ENCODE measurements at regions not wholly inside any gene's neighbourhood (a gene's known extent, or its start where the extent isn't known, plus 50 kb on each side); places are given as distances from the start of the nearest gene placed in this dataset.

GRCh38 chr6:120876931-120877330, 457.3 kb downstream of the TBC1D32 start:
- H3K9me3 Mint-ChIP-seq = peaks cover 0 to 9% (median 4%) of the 10 kb centered on the region in 3 donors
- H3K4me1 Mint-ChIP-seq = peaks cover 15 to 19% (median 18%) of the 10 kb centered on the region in 3 donors
- peak overlapping the region in 2 of 3 donors; percentile 73 to 90 for H3K27ac Mint-ChIP-seq
- H3K36me3 Mint-ChIP-seq = peaks cover 4% of the 10 kb centered on the region
- H3K27me3 Mint-ChIP-seq = no peaks in the 10 kb centered on the region
- peak overlapping the region in 1 of 4 donors; percentile 42 for H3K4me3 Mint-ChIP-seq

DNA sequence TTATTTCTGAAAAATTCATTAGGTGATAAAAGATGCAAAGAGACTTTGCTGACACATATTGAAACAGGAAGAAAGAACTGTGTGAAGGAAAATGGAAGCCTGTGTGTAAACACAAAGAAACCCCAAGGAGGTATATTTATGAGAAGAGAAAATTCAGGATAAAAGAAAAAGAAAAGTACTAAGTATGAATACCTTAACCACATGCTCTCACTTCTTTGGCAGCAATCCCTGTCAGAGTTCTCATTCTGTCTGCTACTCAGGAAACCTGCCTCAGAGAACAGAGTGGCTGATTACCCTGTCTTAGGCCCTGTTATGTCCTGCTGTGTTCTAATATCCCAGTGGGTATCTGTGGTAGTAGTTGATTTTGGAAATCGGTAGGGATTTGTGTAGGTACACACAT, 457.9 kb downstream of the TBC1D32 start:
- peaks cover 15 to 19% (median 18%) of the 10 kb centered on the region in 3 donors for H3K4me1 Mint-ChIP-seq
- peak overlapping the region; percentile 73 to 92 (median 90) for H3K27ac Mint-ChIP-seq
- peaks cover 0 to 9% (median 4%) of the 10 kb centered on the region in 3 donors for H3K9me3 Mint-ChIP-seq
- H3K36me3 Mint-ChIP-seq = peaks cover 4% of the 10 kb centered on the region
- H3K27me3 Mint-ChIP-seq = no peaks in the 10 kb centered on the region
- H3K4me3 Mint-ChIP-seq = peak overlapping the region in 2 of 4 donors; percentile 55 to 80

DNA sequence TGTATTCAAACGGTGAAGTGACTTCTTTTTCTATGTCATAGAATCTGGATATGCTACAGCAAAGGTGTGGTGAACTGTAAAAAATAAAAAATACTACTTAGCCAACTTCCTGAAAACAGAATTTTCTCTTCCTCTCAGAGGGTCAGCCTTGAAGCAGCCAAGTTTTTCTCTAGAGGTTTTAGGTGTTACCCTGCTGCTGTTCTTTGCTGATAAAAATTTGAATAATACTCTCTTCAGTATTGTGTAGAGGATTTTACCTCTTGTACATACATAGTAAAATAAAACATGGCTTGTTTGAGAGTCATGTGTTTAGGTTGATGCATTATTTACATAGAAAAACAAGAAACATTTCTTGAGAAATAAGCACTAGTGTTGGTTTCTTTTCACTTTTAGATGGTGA, 458.4 kb downstream of the TBC1D32 start:
- H3K4me3 Mint-ChIP-seq = peak overlapping the region in 3 of 4 donors; percentile 52 to 80 (median 55)
- peak overlapping the region; percentile 73 to 92 (median 90) for H3K27ac Mint-ChIP-seq
- peaks cover 0 to 9% (median 3%) of the 10 kb centered on the region in 3 donors for H3K9me3 Mint-ChIP-seq
- peaks cover 15 to 19% (median 18%) of the 10 kb centered on the region in 3 donors for H3K4me1 Mint-ChIP-seq
- H3K36me3 Mint-ChIP-seq = peaks cover 4% of the 10 kb centered on the region
- H3K27me3 Mint-ChIP-seq = no peaks in the 10 kb centered on the region

DNA sequence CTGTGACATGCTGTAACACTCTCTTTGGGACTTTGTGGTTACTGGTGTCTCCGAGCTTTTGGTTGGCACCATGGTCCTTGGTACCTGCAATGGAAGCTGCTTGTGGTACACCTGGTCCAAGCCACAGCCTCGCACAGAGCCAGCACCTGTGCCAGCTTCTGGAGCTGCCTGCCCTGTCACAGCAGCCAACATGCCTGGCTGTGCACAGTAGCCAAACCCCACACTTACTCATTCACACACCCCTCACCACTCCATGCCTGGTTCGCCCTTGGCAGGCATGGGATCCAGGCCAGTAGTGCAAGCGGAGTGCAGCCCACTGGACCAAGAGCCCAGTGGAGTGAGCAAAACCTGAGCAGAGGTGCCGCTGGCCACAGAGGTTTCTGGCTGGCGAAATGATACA, 459.9 kb downstream of the TBC1D32 start:
- H3K4me1 Mint-ChIP-seq = peaks cover 15 to 19% (median 18%) of the 10 kb centered on the region in 3 donors
- H3K27me3 Mint-ChIP-seq = no peaks in the 10 kb centered on the region
- peaks cover 4% of the 10 kb centered on the region for H3K36me3 Mint-ChIP-seq
- peaks cover 0 to 9% (median 2%) of the 10 kb centered on the region in 3 donors for H3K9me3 Mint-ChIP-seq
- no peak overlapping the region for H3K4me3 Mint-ChIP-seq
- no peak overlapping the region for H3K27ac Mint-ChIP-seq

- H3K27me3 Mint-ChIP-seq = no peaks in the 10 kb centered on the region
- H3K4me1 Mint-ChIP-seq = peaks cover 15 to 19% (median 18%) of the 10 kb centered on the region in 3 donors
- peaks cover 0 to 5% (median 2%) of the 10 kb centered on the region in 3 donors for H3K9me3 Mint-ChIP-seq
- peaks cover 3% of the 10 kb centered on the region for H3K36me3 Mint-ChIP-seq
- H3K4me3 Mint-ChIP-seq = no peak overlapping the region
- no peak overlapping the region for H3K27ac Mint-ChIP-seq
Observed at GRCh38 chr6:120873125-120873865, 461.0 kb downstream of the TBC1D32 start.

GRCh38 chr6:120872262-120872578, 462.1 kb downstream of the TBC1D32 start:
- peaks cover 14 to 16% (median 15%) of the 10 kb centered on the region in 3 donors for H3K4me1 Mint-ChIP-seq
- H3K4me3 Mint-ChIP-seq = no peak overlapping the region
- H3K27me3 Mint-ChIP-seq = no peaks in the 10 kb centered on the region
- H3K36me3 Mint-ChIP-seq = no peaks in the 10 kb centered on the region
- peaks cover 0 to 2% (median 1%) of the 10 kb centered on the region in 3 donors for H3K9me3 Mint-ChIP-seq
- H3K27ac Mint-ChIP-seq = no peak overlapping the region

- H3K27me3 Mint-ChIP-seq = no peaks in the 10 kb centered on the region
- H3K36me3 Mint-ChIP-seq = no peaks in the 10 kb centered on the region
- H3K9me3 Mint-ChIP-seq = peaks cover 0 to 2% (median 1%) of the 10 kb centered on the region in 3 donors
- H3K27ac Mint-ChIP-seq = no peak overlapping the region
- H3K4me1 Mint-ChIP-seq = peaks cover 10 to 12% (median 11%) of the 10 kb centered on the region in 3 donors
- no peak overlapping the region for H3K4me3 Mint-ChIP-seq
Observed at GRCh38 chr6:120871416-120872261, 462.6 kb downstream of the TBC1D32 start.

- Mint-ChIP-seq H3K27ac (no peak overlapping the region), H3K9me3 (peaks cover 0 to 3% (median 2%) of the 10 kb centered on the region in 3 donors), H3K27me3 (no peaks in the 10 kb centered on the region), H3K4me1 (no peaks in the 10 kb centered on the region), H3K36me3 (peaks cover 2% of the 10 kb centered on the region), H3K4me3 (no peak overlapping the region)
Observed at GRCh38 chr6:120869397-120869796, 464.9 kb downstream of the TBC1D32 start.

GRCh38 chr6:120857422-120857821, 476.9 kb downstream of the TBC1D32 start:
- H3K36me3 Mint-ChIP-seq = peaks cover 1% of the 10 kb centered on the region
- H3K4me3 Mint-ChIP-seq = no peak overlapping the region
- no peaks in the 10 kb centered on the region for H3K27me3 Mint-ChIP-seq
- H3K27ac Mint-ChIP-seq = no peak overlapping the region
- H3K9me3 Mint-ChIP-seq = peaks cover 0 to 3% (median 0%) of the 10 kb centered on the region in 3 donors
- H3K4me1 Mint-ChIP-seq = no peaks in the 10 kb centered on the region

DNA sequence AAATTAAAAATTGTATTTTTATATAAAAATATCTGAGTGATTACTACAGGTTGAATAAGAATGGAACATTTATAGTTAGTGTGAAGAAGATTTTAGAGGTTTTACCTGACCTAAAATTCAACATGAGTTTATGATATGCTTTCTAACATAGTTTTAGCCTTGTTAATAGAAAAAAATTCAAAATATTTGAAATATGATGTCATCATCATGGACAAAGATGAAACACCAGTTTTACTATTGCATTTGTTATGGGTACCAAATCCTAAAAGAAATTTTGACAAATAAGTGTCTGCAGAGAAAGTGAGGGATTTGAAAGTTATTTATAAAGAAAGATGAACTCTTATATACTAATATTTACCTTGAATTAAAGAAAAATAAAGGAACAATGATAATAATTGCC, 479.7 kb downstream of the TBC1D32 start:
- no peaks in the 10 kb centered on the region for H3K4me1 Mint-ChIP-seq
- H3K36me3 Mint-ChIP-seq = no peaks in the 10 kb centered on the region
- no peaks in the 10 kb centered on the region for H3K27me3 Mint-ChIP-seq
- H3K9me3 Mint-ChIP-seq = peaks cover 0 to 2% (median 1%) of the 10 kb centered on the region in 3 donors
- no peak overlapping the region for H3K4me3 Mint-ChIP-seq
- no peak overlapping the region for H3K27ac Mint-ChIP-seq

- Mint-ChIP-seq H3K27ac (no peak overlapping the region), H3K9me3 (peaks cover 0 to 2% (median 1%) of the 10 kb centered on the region in 3 donors), H3K27me3 (no peaks in the 10 kb centered on the region), H3K4me1 (no peaks in the 10 kb centered on the region), H3K4me3 (no peak overlapping the region), H3K36me3 (no peaks in the 10 kb centered on the region)
Observed at GRCh38 chr6:120853489-120853888, 480.8 kb downstream of the TBC1D32 start.

GRCh38 chr6:120852293-120852849, 481.9 kb downstream of the TBC1D32 start:
- no peak overlapping the region for H3K4me3 Mint-ChIP-seq
- H3K27ac Mint-ChIP-seq = no peak overlapping the region
- no peaks in the 10 kb centered on the region for H3K4me1 Mint-ChIP-seq
- H3K9me3 Mint-ChIP-seq = peaks cover 0 to 2% (median 1%) of the 10 kb centered on the region in 3 donors
- no peaks in the 10 kb centered on the region for H3K36me3 Mint-ChIP-seq
- no peaks in the 10 kb centered on the region for H3K27me3 Mint-ChIP-seq

- Mint-ChIP-seq H3K9me3 (no peaks in the 10 kb centered on the region), H3K4me1 (peaks cover 0 to 2% (median 2%) of the 10 kb centered on the region in 3 donors), H3K27ac (no peak overlapping the region), H3K36me3 (no peaks in the 10 kb centered on the region), H3K4me3 (no peak overlapping the region), H3K27me3 (no peaks in the 10 kb centered on the region)
Observed at GRCh38 chr6:120826253-120826652, 508.0 kb downstream of the TBC1D32 start.

DNA sequence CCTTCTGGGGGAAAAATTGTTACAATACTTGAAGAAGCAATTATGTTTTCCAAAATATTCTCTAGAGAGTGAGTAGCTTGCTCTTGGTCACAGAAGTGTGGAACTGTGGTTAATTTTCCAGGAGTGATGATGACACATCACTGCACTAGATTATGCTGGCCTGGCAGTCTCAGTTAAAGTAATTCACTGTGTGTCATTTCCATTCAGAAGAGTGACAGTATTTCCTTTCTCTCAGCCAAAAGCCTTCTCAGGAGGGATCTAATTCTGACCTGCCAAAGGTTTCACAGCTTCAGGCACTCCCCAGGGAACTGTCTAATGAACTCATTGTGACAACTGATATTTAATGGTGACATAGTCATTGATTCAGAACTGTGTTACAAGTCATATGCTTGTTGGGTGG, 517.5 kb downstream of the TBC1D32 start:
- H3K27ac Mint-ChIP-seq = no peak overlapping the region
- no peak overlapping the region for H3K4me3 Mint-ChIP-seq

DNA sequence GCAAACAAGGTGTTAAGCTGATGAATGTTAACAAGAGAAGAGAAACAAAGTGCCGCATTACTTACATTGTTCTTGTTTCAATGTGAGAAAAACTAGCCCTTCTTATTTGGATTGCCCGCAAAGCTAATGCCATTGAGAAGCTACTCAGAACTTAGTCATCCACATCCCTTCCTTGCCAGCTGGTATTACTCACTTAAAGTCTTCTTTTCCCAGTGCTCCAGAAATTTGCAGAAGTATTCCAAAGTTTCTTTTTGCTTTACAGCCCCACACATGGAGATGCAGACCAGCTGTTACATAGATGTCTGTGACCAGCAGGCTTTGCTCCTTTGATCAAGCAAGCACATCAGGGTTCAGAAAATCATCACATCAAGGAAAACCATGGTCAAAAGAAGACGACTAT, 529.0 kb downstream of the TBC1D32 start:
- no peaks in the 10 kb centered on the region for H3K36me3 Mint-ChIP-seq
- no peaks in the 10 kb centered on the region for H3K27me3 Mint-ChIP-seq
- H3K4me1 Mint-ChIP-seq = no peaks in the 10 kb centered on the region
- H3K9me3 Mint-ChIP-seq = peaks cover 0 to 6% (median 2%) of the 10 kb centered on the region in 3 donors
- H3K4me3 Mint-ChIP-seq = no peak overlapping the region
- H3K27ac Mint-ChIP-seq = no peak overlapping the region

More for the DNA sequence above, 517.5 kb downstream of the TBC1D32 start:
- H3K9me3 Mint-ChIP-seq = peaks cover 3 to 7% (median 7%) of the 10 kb centered on the region in 3 donors
- no peaks in the 10 kb centered on the region for H3K27me3 Mint-ChIP-seq
- H3K4me1 Mint-ChIP-seq = peaks cover 0 to 4% (median 0%) of the 10 kb centered on the region in 3 donors
- no peaks in the 10 kb centered on the region for H3K36me3 Mint-ChIP-seq

All from IgD-negative memory B cell (primary cell).